Dedifferentiated amniotic fluid mesenchymal stem cell (primary cell): ENCODE measurements at regions not wholly inside any gene's neighbourhood (a gene's known extent, or its start where the extent isn't known, plus 50 kb on each side); places are given as distances from the start of the nearest gene placed in this dataset.
"Not testable (repeated sequence)": the region's sequence is repeated elsewhere in the genome, so short reads cannot be mapped to it uniquely, and the experiment has no call there.

Source experiments
- DNase-seq: peaks from one replicate; pipeline ENCODE4 v3.0.0-alpha.2; 2016; ENCODE audit errors: extremely low spot score

GRCh38 chr6:4378319-4378996 lies 243.1 kb upstream of the ECI2 start:
- no peak for DNase-seq

DNA sequence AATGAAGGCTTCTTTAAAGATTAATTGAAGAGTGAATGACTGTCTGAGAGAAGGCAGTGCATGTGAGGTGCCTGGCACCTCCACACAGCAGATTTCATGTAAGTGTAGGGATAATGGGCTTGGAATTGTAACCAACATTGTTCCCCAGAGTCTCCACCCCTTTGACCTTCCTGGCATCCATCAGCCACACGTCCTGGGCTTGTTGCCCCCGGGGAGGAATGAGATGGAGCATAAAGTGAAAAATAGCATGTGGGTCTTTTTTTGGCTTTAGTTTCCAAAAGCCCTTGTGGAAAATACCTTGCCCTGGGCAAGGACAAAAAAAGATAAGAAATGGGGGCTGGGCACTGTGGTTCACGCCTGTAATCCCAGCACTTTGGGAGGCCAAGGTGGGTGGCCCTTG lies 242.2 kb upstream of the ECI2 start:
- no peak for DNase-seq

- DNase-seq: no peak
Observed at GRCh38 chr6:4374216-4374615, 238.8 kb upstream of the ECI2 start.

- DNase-seq: no peak
Observed at GRCh38 chr6:4372866-4373265, 237.5 kb upstream of the ECI2 start.

- DNase-seq: no peak
Observed at GRCh38 chr6:4371207-4371921, 236.0 kb upstream of the ECI2 start.

- peak; percentile 57 for DNase-seq
Observed at GRCh38 chr6:4370066-4370465, 234.7 kb upstream of the ECI2 start.

GRCh38 chr6:4369616-4370015 lies 234.2 kb upstream of the ECI2 start:
- DNase-seq: no peak

- no peak for DNase-seq
Observed at GRCh38 chr6:4368649-4369048, 233.3 kb upstream of the ECI2 start.

GRCh38 chr6:4367643-4368042 lies 232.3 kb upstream of the ECI2 start:
- no peak for DNase-seq

DNA sequence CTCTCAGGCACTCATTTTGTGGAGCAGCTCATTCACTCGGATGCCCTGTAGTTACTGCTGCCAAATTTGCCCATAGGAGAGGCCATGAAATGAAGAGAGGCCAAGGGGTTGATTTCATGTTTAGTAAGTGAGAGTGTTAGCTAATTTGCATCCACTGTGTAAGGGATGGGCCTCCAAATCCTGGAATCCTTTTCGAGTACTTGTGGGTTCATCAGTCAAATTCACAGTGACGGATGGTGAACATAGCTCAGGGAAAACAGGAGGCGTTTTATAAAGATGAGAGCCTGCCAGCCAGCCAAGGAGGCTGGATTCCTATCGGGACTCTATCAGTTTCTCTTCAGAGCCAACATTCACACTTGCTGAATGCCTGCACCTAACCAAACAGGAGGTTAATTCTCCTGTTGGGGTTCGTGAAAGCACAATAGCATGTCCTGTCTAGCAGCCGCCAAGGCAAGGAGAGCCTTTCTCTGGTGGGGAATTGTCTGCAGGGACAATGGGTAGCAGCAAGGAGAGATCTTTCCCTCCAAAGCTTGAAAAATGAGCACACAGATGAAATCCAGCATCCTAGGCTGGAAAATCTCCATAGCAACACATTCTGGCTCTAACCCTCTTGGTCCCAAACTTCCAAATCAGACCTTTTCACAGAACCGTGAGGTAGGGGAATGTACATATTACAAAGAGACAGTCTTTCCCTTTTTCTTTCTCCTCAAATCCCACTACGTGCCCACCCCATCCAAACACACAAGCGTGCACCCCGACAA lies 231.4 kb upstream of the ECI2 start:
- DNase-seq: no peak

- DNase-seq: no peak
Observed at GRCh38 chr6:4365686-4366085, 230.3 kb upstream of the ECI2 start.

DNA sequence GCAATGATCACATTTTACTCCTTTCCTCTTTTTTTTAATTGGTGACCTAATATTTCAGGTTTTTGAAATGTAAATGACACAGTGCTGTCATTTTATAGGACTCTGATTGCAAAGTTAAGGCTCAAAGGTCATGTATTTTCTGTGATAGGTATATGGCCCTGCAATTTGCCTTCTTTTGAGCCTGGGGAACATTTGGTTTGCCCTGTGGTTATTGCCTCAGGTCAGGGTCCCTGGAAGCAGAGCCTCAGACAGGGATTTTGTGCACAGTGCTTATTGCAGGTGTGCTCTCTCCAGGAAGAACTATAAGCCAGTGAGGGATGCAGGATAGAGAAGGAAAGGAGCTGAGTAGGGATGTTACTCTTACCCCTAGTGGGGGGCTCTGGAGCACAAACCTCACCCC lies 229.3 kb upstream of the ECI2 start:
- no peak for DNase-seq

DNA sequence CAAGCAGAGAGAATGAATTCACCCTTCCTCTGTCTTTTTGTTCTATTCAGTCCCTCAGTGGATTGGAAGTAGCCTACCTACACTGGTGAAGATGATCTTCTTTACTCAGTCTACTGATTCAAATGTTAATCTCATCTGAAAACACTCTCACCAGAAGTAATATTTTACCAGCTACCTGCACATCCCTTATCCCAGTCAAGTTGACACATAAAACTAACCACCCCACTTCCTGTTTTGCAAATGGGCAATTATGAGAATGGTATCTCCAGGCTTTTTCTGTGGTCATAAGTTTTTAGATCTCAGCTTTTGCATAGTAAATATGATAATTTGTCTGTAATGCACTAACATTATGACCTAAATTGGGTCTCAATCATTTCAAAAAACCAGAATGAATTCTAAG lies 228.8 kb upstream of the ECI2 start:
- no peak for DNase-seq

GRCh38 chr6:4363656-4364055 lies 228.3 kb upstream of the ECI2 start:
- no peak for DNase-seq

GRCh38 chr6:4362326-4362725 lies 227.0 kb upstream of the ECI2 start:
- DNase-seq: no peak

DNA sequence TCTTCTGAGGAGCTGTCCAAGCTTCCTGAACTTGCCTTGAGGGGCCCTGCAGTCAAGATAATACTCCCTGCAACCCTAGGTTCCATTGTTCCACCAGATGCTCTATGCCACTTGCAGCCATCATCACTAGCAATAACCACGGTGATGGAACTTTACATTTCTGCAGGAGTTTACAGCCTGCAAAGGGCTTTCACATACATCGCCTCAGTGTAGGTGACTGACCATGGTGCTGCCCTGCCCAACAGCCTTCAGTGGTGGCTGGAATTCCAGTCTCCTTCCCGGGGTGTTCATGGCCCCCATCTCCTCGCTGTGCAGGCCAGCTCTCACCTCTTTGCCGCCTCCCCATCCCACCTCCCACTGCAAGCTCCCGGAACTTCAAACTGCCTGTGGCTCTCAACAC lies 225.5 kb upstream of the ECI2 start:
- DNase-seq: no peak

- peak; percentile 17 for DNase-seq
Observed at GRCh38 chr6:4359108-4359730, 223.8 kb upstream of the ECI2 start.

- peak; percentile 99 for DNase-seq
Observed at GRCh38 chr6:4358414-4359107, 223.2 kb upstream of the ECI2 start.

- not testable (repeated sequence) for DNase-seq
Observed at GRCh38 chr6:4357660-4358152, 222.3 kb upstream of the ECI2 start.

DNA sequence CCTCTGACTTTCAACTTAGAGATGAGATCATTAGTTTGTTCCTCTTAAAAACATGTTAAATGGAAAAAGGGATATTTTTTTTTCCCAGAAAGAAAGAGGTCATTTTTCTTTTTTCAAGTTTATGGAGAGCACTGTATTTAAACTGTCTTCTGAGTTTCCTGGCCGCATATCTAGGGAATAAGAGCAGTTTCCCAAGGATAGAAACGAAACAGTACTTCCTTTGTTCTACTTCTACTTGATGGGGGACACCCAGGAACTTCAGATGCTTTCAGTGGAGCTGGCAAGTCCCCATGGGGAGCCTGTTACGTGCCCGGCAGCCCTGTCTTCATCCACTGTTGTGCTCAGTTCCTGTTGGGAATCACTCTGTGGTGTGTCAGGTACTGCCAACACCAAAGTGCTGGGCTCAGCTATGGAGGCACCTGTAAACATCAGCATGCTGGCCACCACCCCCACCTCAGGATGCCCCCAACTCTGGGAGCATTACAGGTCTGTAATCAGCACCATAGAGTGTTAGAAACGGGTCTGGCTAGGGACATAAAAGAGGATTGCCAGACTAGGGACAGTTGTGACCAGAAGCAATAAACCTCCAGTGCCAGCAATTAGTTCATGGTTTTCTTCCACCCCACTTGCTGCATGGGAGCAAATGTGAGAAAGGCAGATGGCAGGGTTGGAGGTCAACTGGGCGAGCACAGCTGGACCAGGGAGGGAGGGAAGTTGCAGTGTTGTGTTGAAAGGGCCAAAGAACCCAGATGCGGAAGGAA lies 221.7 kb upstream of the ECI2 start:
- DNase-seq: no peak

DNA sequence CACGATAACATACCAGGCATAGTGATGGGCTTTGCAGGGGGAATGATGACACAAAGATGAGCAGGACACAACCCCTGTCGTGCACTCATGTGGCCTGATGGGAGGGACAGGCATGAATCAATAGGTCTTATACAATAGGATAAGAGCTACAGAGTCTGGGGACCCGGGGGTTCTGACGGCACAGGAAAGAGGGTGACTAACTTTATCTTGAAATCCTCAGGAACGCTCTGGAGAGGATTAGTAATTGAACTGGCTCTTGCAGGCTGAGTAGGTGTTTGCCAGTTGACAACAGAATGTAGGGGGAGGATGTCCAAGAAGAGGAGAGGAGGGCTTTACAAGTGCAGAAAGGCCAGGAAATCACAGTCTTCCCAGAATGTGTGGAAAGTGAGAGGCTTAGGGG lies 219.9 kb upstream of the ECI2 start:
- peak; percentile 38 for DNase-seq
